Ovary (tissue), 7 donors: ENCODE measurements at regions not wholly inside any gene's neighbourhood (a gene's known extent, or its start where the extent isn't known, plus 50 kb on each side); places are given as distances from the start of the nearest gene placed in this dataset.

Experiments
- DNase-seq, 5 donors: peaks; one replicate each; pipeline ENCODE4 v3.0.0-alpha.2; 2019 to 2020
- H3K27ac ChIP-seq, 2 donors: fragments of 200-600 bp; one replicate each; pipeline versions ENCODE4 v1.5.1 to v1.8.0; 2019 to 2022
- H3K27me3 ChIP-seq: fragments of 200-600 bp; one replicate; pipeline ENCODE4 v1.8.0; 2022
- H3K36me3 ChIP-seq: fragments of 200-600 bp; sonication (generic); one replicate; pipeline ENCODE4 v1.5.1; 2019
- H3K4me1 ChIP-seq: one replicate; pipeline ENCODE4 v1.8.1; 2013; ENCODE audit warnings: mild to moderate bottlenecking, moderate library complexity; ENCODE audit not compliant: insufficient read depth
- H3K4me3 ChIP-seq: fragments of 200-600 bp; sonication (generic); one replicate; pipeline ENCODE4 v1.5.1; 2017
- H3K9me3 ChIP-seq, 2 donors: fragments of 200-600 bp in 1 of 2; sonication (generic) in 1 of 2; one replicate each; pipeline versions ENCODE4 v1.5.1 to v1.8.1; 2013 to 2019; ENCODE audit warnings: mild to moderate bottlenecking in 1 of 2, moderate library complexity in 1 of 2
- EP300 ChIP-seq: sonication (generic); formaldehyde crosslinking; IDR thresholded peaks from one replicate; pipeline ENCODE4 v1.6.1; 2017; ENCODE audit warnings: antibody characterized with exemption
- POLR2A ChIP-seq: fragments of 450-650 bp; IDR thresholded peaks from one replicate; pipeline ENCODE4 v1.6.1; 2017; ENCODE audit warnings: antibody characterized with exemption, mild to moderate bottlenecking, moderate library complexity
- WGBS, 3 donors: extraction: QIAGEN DNeasy Blood & Tissue Kit in 1 of 3; methylation state at CpG; one replicate each; pipeline versions ENCODE4 v1.1.5 to v1.1.7; 2013 to 2017; 5-methylcytosine and 5-hydroxymethylcytosine counted together
- intact Hi-C, 4 donors: fragments of 100-400 bp; cut with DNase I; formaldehyde crosslinking; loops; one replicate each; pipeline versions ENCODE4 v1.11.0 to v1.15.1; 2022 to 2023
- TF ChIP-seq, protein P1 (sequence below), 3 donors: fragments of 450-650 bp in 2 of 3; fragments of 200-600 bp in 1 of 3; IDR thresholded peaks; one replicate each; pipeline versions ENCODE4 v1.5.1 to v1.8.0; 2016 to 2022; ENCODE audit warnings: antibody characterized with exemption in 3 of 3, mild to moderate bottlenecking in 1 of 3
- donor health status: DM: no; HTN: no; CAD: no; lungs with moderate emphysema.
- donor health status: DM: no; HTN: no; CAD: no.
- donor health status: Bipolar disorder and iron deficiency.
- donor health status: DM: no; HTN: no; CAD: no.
- donor health status: DM: yes; HTN: yes; CAD: no.

GRCh38 chr4:116346750-116347149, 738.6 kb downstream of the TRAM1L1 start:
- WGBS, 3 donors, result 81 to 84% (median 84%) methylated on average over 1 of the region's 1 CpG
- TF ChIP-seq, protein P1, sequence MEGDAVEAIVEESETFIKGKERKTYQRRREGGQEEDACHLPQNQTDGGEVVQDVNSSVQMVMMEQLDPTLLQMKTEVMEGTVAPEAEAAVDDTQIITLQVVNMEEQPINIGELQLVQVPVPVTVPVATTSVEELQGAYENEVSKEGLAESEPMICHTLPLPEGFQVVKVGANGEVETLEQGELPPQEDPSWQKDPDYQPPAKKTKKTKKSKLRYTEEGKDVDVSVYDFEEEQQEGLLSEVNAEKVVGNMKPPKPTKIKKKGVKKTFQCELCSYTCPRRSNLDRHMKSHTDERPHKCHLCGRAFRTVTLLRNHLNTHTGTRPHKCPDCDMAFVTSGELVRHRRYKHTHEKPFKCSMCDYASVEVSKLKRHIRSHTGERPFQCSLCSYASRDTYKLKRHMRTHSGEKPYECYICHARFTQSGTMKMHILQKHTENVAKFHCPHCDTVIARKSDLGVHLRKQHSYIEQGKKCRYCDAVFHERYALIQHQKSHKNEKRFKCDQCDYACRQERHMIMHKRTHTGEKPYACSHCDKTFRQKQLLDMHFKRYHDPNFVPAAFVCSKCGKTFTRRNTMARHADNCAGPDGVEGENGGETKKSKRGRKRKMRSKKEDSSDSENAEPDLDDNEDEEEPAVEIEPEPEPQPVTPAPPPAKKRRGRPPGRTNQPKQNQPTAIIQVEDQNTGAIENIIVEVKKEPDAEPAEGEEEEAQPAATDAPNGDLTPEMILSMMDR (IDR thresholded peaks at IDR 0.05), result no peak
- TF ChIP-seq EP300 (no peak), POLR2A (no peak)
- no peaks in the 10 kb centered on the region for H3K4me1 ChIP-seq
- no peak for DNase-seq
- no peaks in the 10 kb centered on the region for H3K36me3 ChIP-seq
- no peak overlapping the region for H3K4me3 ChIP-seq
- H3K27ac ChIP-seq, result no peak overlapping the region
- H3K9me3 ChIP-seq, result no peaks in the 10 kb centered on the region
- intact Hi-C loops, result no loop called here
- H3K27me3 ChIP-seq, result no peaks in the 10 kb centered on the region

- Histone ChIP-seq H3K27me3 (no peaks in the 10 kb centered on the region), H3K36me3 (no peaks in the 10 kb centered on the region), H3K9me3 (no peaks in the 10 kb centered on the region), H3K27ac (no peak overlapping the region), H3K4me1 (no peaks in the 10 kb centered on the region), H3K4me3 (no peak overlapping the region)
- intact Hi-C loops, result no loop called here
- WGBS, 3 donors, result 85 to 92% (median 91%) methylated on average over 2 of the region's 2 CpGs
- TF ChIP-seq POLR2A (no peak), EP300 (no peak)
- TF ChIP-seq, protein P1 (IDR thresholded peaks at IDR 0.05), result no peak
- no peak for DNase-seq
Observed at GRCh38 chr4:116343809-116344208, 741.6 kb downstream of the TRAM1L1 start.

- Histone ChIP-seq H3K9me3 (no peaks in the 10 kb centered on the region), H3K4me3 (no peak overlapping the region), H3K27me3 (no peaks in the 10 kb centered on the region), H3K27ac (no peak overlapping the region), H3K4me1 (no peaks in the 10 kb centered on the region), H3K36me3 (no peaks in the 10 kb centered on the region)
- no peak for DNase-seq
- intact Hi-C loops, result no loop called here
- WGBS, 3 donors, result 78 to 83% (median 80%) methylated on average over 2 of the region's 2 CpGs
- TF ChIP-seq, protein P1 (IDR thresholded peaks at IDR 0.05), result no peak
- TF ChIP-seq POLR2A (no peak), EP300 (no peak)
Observed at GRCh38 chr4:116342143-116342542, 743.2 kb downstream of the TRAM1L1 start.

DNA sequence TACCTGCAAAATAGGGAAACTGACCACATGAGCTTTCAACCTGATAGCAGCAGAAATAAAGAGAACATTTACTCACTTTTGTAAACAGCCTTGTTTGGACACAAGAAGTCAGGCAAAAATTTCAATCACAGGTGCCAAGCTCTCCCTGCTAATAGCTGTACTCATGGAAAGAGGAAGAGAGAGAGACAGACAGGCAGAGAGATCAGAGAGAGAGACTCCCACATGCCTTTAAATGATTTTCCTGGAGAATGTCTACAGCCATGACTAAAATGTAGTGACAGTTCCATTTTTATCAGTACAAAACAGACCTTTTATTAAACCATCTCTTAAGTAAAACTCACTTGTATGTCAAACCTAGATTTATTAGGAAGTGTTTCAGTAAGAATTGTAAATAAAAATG, 752.9 kb downstream of the TRAM1L1 start:
- Histone ChIP-seq H3K9me3 (no peaks in the 10 kb centered on the region), H3K4me3 (no peak overlapping the region), H3K27me3 (no peaks in the 10 kb centered on the region), H3K27ac (no peak overlapping the region), H3K36me3 (no peaks in the 10 kb centered on the region), H3K4me1 (no peaks in the 10 kb centered on the region)
- no peak for TF ChIP-seq POLR2A
- TF ChIP-seq EP300, result no peak
- TF ChIP-seq, protein P1 (IDR thresholded peaks at IDR 0.05), result no peak
- no peak for DNase-seq
- intact Hi-C loops, result no loop called here
